GM12878 (cell line): ENCODE measurements at regions not wholly inside any gene's neighbourhood (a gene's known extent, or its start where the extent isn't known, plus 50 kb on each side); places are given as distances from the start of the nearest gene placed in this dataset.

Experiments
- ATAC-seq: fragments of 200-7000 bp; cut with Tn5 transposase; 3 replicates; pipeline ENCODE4 v1.9.1; 2020; ENCODE audit warnings: mild to moderate bottlenecking, moderate library complexity
- BruUV-seq: library from RNA; stranded (reverse); fragments of 400-500 nt; replicated peaks from 2 replicates; lab custom pipeline; 2021; lab: Mats Ljungman, UMichigan
- CTCF ChIA-PET: fragments of 300-600 bp; sonication (Branson Sonifier 250); formaldehyde crosslinking; extraction: SDS; loops from one replicate; lab custom pipeline; 2021; ENCODE audit warnings: inconsistent platforms; lab: Yijun Ruan, JAX
- POLR2A ChIA-PET: fragments of 350-600 bp; formaldehyde crosslinking; extraction: SDS; loops from one replicate; lab custom pipeline; 2021; ENCODE audit warnings: inconsistent platforms; lab: Charles Lee
- RAD21 ChIA-PET: fragments of 300-600 bp; sonication (Branson Sonifier 250); formaldehyde crosslinking; loops from one replicate; lab custom pipeline; 2023; ENCODE audit warnings: antibody characterized with exemption; ENCODE audit not compliant: unreplicated experiment; lab: Charles Lee
- SMC1A ChIA-PET: fragments of 300-600 bp; sonication (Branson Sonifier 250); formaldehyde crosslinking; loops from one replicate; lab custom pipeline; 2023; ENCODE audit not compliant: unreplicated experiment, uncharacterized antibody; lab: Charles Lee
- DNase-seq: peaks from one replicate; pipeline ENCODE4 v3.0.0-alpha.2; 2011; ENCODE audit warnings: low read depth, low spot score
- FAIRE-seq: peaks from 3 replicates; lab custom pipeline; 2011; peaks lifted over from hg19 to GRCh38; lab: Jason Lieb, UNC
- H2AFZ ChIP-seq: 2 replicates; pipeline ENCODE4 v1.6.0; 2011; ENCODE audit warnings: low read depth, low read length, control low read depth; ENCODE audit not compliant: control insufficient read depth
- H3K27ac ChIP-seq: 2 replicates; pipeline ENCODE4 v1.5.1; 2011; ENCODE audit warnings: control low read depth; ENCODE audit not compliant: control insufficient read depth, insufficient read depth
- H3K27me3 ChIP-seq, 2 experiments: replicated peaks in 1 of 2; 2 replicates each; pipeline versions ENCODE4 v1.6.0 to v1.6.1; 2011; ENCODE audit warnings: low read length in 1 of 2; ENCODE audit not compliant: control insufficient read depth in 2 of 2, insufficient read depth in 2 of 2
- H3K36me3 ChIP-seq, 2 experiments: 2 replicates each; pipeline ENCODE4 v1.5.1; 2011; ENCODE audit warnings: low read length in 1 of 2; ENCODE audit not compliant: control insufficient read depth in 2 of 2, insufficient read depth in 2 of 2
- H3K4me1 ChIP-seq: 2 replicates; pipeline ENCODE4 v1.6.1; 2011; ENCODE audit warnings: mild to moderate bottlenecking, low read length, moderate library complexity, mixed read lengths; ENCODE audit not compliant: control insufficient read depth, insufficient read depth
- H3K4me2 ChIP-seq: 2 replicates; pipeline ENCODE4 v1.6.0; 2011; ENCODE audit warnings: control low read depth; ENCODE audit not compliant: control insufficient read depth, insufficient read depth
- H3K4me3 ChIP-seq: fragments of 200-600 bp; sonication (generic); 2 replicates; pipeline ENCODE4 v1.5.1; 2016
- H3K79me2 ChIP-seq: 2 replicates; pipeline ENCODE4 v1.6.0; 2011; ENCODE audit warnings: low read length; ENCODE audit not compliant: control insufficient read depth, insufficient read depth
- H3K9ac ChIP-seq: 2 replicates; pipeline ENCODE4 v1.8.0; 2011; ENCODE audit warnings: low read length, control low read depth, mixed read lengths; ENCODE audit not compliant: control insufficient read depth, insufficient read depth
- H3K9me3 ChIP-seq: replicated peaks from 3 replicates; pipeline ENCODE4 v1.5.1; 2011; ENCODE audit warnings: mild to moderate bottlenecking, low read length; ENCODE audit not compliant: control insufficient read depth, insufficient read depth
- H4K20me1 ChIP-seq: 2 replicates; pipeline ENCODE4 v1.6.0; 2011; ENCODE audit not compliant: control insufficient read depth, insufficient read depth
- ESRRA ChIP-seq: IDR thresholded peaks from 2 replicates; pipeline ENCODE4 v1.6.1; 2012; ENCODE audit warnings: mild to moderate bottlenecking, low read length, improper control_type of control experiment
- IRF3 ChIP-seq: fragments of 450-650 bp; IDR thresholded peaks from 2 replicates; pipeline ENCODE4 v1.6.1; 2014; ENCODE audit warnings: mild to moderate bottlenecking
- JUND ChIP-seq: IDR thresholded peaks from 2 replicates; pipeline ENCODE4 v1.6.1; 2012; ENCODE audit warnings: low read depth, mild to moderate bottlenecking, low read length, improper control_type of control experiment, moderate library complexity
- MTA3 ChIP-seq: IDR thresholded peaks from 2 replicates; pipeline ENCODE4 v1.6.1; 2012; ENCODE audit warnings: low read length, inconsistent platforms, borderline replicate concordance
- RBBP5 ChIP-seq: fragments of 200-600 bp; sonication (generic); conservative IDR thresholded peaks from 2 replicates; pipeline ENCODE4 v1.6.1; 2016
- RFX5 ChIP-seq: IDR thresholded peaks from 2 replicates; pipeline ENCODE4 v1.6.1; 2011; ENCODE audit warnings: low read depth, low read length, improper control_type of control experiment
- RUNX3 ChIP-seq: IDR thresholded peaks from 2 replicates; pipeline ENCODE4 v1.6.1; 2012; ENCODE audit warnings: low read length, inconsistent platforms
- SPI1 ChIP-seq: IDR thresholded peaks from 2 replicates; pipeline ENCODE4 v1.6.1; 2011; ENCODE audit warnings: low read depth, mild to moderate bottlenecking, low read length, moderate library complexity, borderline replicate concordance; ENCODE audit not compliant: insufficient read depth
- ZNF592 ChIP-seq: fragments of 450-650 bp; IDR thresholded peaks from 2 replicates; pipeline ENCODE4 v1.6.1; 2017; ENCODE audit warnings: mild to moderate bottlenecking, moderate library complexity
- in situ Hi-C: fragments of 300-500 bp; cut with MboI; formaldehyde crosslinking; loops from 9 replicates; pipeline ENCODE4 v1.14.3; 2018; ENCODE audit warnings: mixed read lengths
- intact Hi-C: fragments of 100-400 bp; cut with micrococcal nuclease; formaldehyde crosslinking; loops from one replicate; pipeline ENCODE4 v1.14.2; 2022; ENCODE audit not compliant: unreplicated experiment

DNA sequence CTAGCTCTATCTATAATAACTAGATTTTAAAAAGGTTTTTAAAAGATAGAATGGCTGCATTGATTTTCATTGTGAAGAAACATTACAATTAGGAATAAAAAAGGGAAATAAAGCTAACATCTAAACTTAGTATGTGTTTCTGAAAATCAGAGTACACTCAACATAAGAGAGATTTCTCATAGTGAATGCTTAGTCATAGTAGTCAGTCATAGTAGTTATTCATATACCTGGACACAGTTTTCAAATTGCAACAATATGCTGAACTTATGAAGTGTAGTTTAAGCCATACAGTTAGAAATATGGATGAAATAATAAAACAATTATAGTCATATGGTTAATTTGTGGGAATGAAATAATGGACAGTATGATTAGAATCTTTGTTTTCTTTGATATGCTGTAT is 273.0 kb upstream of the CTNND2 start:
- RAD21 ChIA-PET = interaction anchor here (1.1 kb wide), 1 partner anchor 67 kb away, joined by 3 read pairs; no protein-coding TSS in a partner anchor
- H3K27ac ChIP-seq = no peak overlapping the region
- SMC1A ChIA-PET = interaction anchor here (0.7 to 2.3 kb wide), 3 partner anchors 10 to 153 kb away, joined by 3 to 7 read pairs (median 3); no protein-coding TSS in a partner anchor
- POLR2A ChIA-PET = no interaction called here
- FAIRE-seq (no peak), ATAC-seq (no peak), DNase-seq (no peak)
- H3K36me3 ChIP-seq = no peaks in the 10 kb centered on the region
- in situ Hi-C loops = no loop called here
- H3K27me3 ChIP-seq = no peaks in the 10 kb centered on the region
- H3K9me3 ChIP-seq = no peaks in the 10 kb centered on the region
- TF ChIP-seq RFX5 (no peak), ZNF592 (no peak), RBBP5 (no peak), RUNX3 (no peak), SPI1 (no peak), JUND (no peak), ESRRA (no peak), MTA3 (no peak), IRF3 (no peak)
- intact Hi-C loops = no loop called here
- no peaks in the 10 kb centered on the region for H3K79me2 ChIP-seq
- no peaks in the 10 kb centered on the region for H3K4me1 ChIP-seq
- no peak overlapping the region for H3K4me2 ChIP-seq
- H3K9ac ChIP-seq = no peak overlapping the region
- no peak overlapping the region for H2AFZ ChIP-seq
- BruUV-seq = no TSS peak
- H4K20me1 ChIP-seq = no peaks in the 10 kb centered on the region
- CTCF ChIA-PET = no interaction called here
- H3K4me3 ChIP-seq = no peak overlapping the region
